ENCODE measurements at regions not wholly inside any gene's neighbourhood (a gene's known extent, or its start where the extent isn't known, plus 50 kb on each side); places are given as distances from the start of the nearest gene placed in this dataset.
A peak's percentile ranks its signal among the peaks of the same experiment; 100 is the strongest.

- no peak for TF ChIP-seq CTCF (IDR thresholded peaks at IDR 0.05; ENCODE audit: insufficient read depth, low read length)
- DNase-seq (ENCODE audit: low read depth) = no peak
- H3K4me3 ChIP-seq (ENCODE audit: low read depth, low read length) = no peak overlapping the region
Measured at GRCh38 chr2:194915485-194915884, 741.5 kb upstream of the SLC39A10 start.

GRCh38 chr2:194907569-194907968 lies 749.5 kb upstream of the SLC39A10 start:
- no peak for DNase-seq (ENCODE audit: low read depth)
- TF ChIP-seq CTCF (IDR thresholded peaks at IDR 0.05; ENCODE audit: insufficient read depth, low read length) = no peak
- no peak overlapping the region for H3K4me3 ChIP-seq (ENCODE audit: low read depth, low read length)

GRCh38 chr2:194896871-194897270 lies 760.2 kb upstream of the SLC39A10 start:
- TF ChIP-seq CTCF (IDR thresholded peaks at IDR 0.05; ENCODE audit: insufficient read depth, low read length) = no peak
- DNase-seq (ENCODE audit: low read depth) = no peak
- H3K4me3 ChIP-seq (ENCODE audit: low read depth, low read length) = no peak overlapping the region

- no peak for DNase-seq (ENCODE audit: low read depth)
Measured at GRCh38 chr2:194883711-194884110, 773.3 kb upstream of the SLC39A10 start.

GRCh38 chr2:194870974-194871535 lies 786.0 kb upstream of the SLC39A10 start:
- TF ChIP-seq CTCF (IDR thresholded peaks at IDR 0.05; ENCODE audit: insufficient read depth, low read length) = no peak
- no peak overlapping the region for H3K4me3 ChIP-seq (ENCODE audit: low read depth, low read length)
- no peak for DNase-seq (ENCODE audit: low read depth)

More at GRCh38 chr2:194883711-194884110, 773.3 kb upstream of the SLC39A10 start:
- TF ChIP-seq CTCF (IDR thresholded peaks at IDR 0.05; ENCODE audit: insufficient read depth, low read length) = no peak
- H3K4me3 ChIP-seq (ENCODE audit: low read depth, low read length) = no peak overlapping the region

GRCh38 chr2:194867328-194867727 lies 789.7 kb upstream of the SLC39A10 start:
- H3K4me3 ChIP-seq (ENCODE audit: low read depth, low read length) = no peak overlapping the region
- peak; percentile 6 for DNase-seq (ENCODE audit: low read depth)
- TF ChIP-seq CTCF (IDR thresholded peaks at IDR 0.05; ENCODE audit: insufficient read depth, low read length) = peak; percentile 40

GRCh38 chr2:194854941-194855340 lies 802.1 kb upstream of the SLC39A10 start:
- no peak overlapping the region for H3K4me3 ChIP-seq (ENCODE audit: low read depth, low read length)
- TF ChIP-seq CTCF (IDR thresholded peaks at IDR 0.05; ENCODE audit: insufficient read depth, low read length) = no peak
- DNase-seq (ENCODE audit: low read depth) = no peak

All from fibroblast of the aortic adventitia (primary cell).